Brain microvascular endothelial cell (primary cell): ENCODE measurements at regions not wholly inside any gene's neighbourhood (a gene's known extent, or its start where the extent isn't known, plus 50 kb on each side); places are given as distances from the start of the nearest gene placed in this dataset.

ENCODE experiments used
- DNase-seq: peaks from one replicate; pipeline ENCODE4 v3.0.0-alpha.2; 2020
- H3K27ac ChIP-seq: fragments of 250-450 bp; sonication (Bioruptor Pico); 2 replicates; pipeline ENCODE4 v1.5.1; 2020; ENCODE audit warnings: mild to moderate bottlenecking, moderate library complexity
- H3K27me3 ChIP-seq: fragments of 250-450 bp; sonication (Bioruptor Pico); replicated peaks from 2 replicates; pipeline ENCODE4 v1.5.1; 2020; ENCODE audit warnings: mild to moderate bottlenecking
- H3K36me3 ChIP-seq: fragments of 250-450 bp; sonication (Bioruptor Pico); replicated peaks from 2 replicates; pipeline ENCODE4 v1.5.1; 2020; ENCODE audit warnings: mild to moderate bottlenecking
- H3K4me3 ChIP-seq: 2 replicates; pipeline ENCODE4 v1.5.1; 2011; ENCODE audit warnings: low read depth, mild to moderate bottlenecking, control low read depth, low read length, moderate library complexity
- in situ Hi-C: cut with HindIII; loops from 2 replicates; pipeline ENCODE4 v1.10.0; 2017; ENCODE audit warnings: low sequenced_read_pairs, low pct_ligation_motif_present
- TF ChIP-seq, protein P1 (sequence below): IDR thresholded peaks from 2 replicates; pipeline ENCODE4 v1.5.1; 2011; ENCODE audit warnings: low read depth, mild to moderate bottlenecking, moderate library complexity, low read length, control low read depth, inconsistent platforms; ENCODE audit errors: missing control alignments

DNA sequence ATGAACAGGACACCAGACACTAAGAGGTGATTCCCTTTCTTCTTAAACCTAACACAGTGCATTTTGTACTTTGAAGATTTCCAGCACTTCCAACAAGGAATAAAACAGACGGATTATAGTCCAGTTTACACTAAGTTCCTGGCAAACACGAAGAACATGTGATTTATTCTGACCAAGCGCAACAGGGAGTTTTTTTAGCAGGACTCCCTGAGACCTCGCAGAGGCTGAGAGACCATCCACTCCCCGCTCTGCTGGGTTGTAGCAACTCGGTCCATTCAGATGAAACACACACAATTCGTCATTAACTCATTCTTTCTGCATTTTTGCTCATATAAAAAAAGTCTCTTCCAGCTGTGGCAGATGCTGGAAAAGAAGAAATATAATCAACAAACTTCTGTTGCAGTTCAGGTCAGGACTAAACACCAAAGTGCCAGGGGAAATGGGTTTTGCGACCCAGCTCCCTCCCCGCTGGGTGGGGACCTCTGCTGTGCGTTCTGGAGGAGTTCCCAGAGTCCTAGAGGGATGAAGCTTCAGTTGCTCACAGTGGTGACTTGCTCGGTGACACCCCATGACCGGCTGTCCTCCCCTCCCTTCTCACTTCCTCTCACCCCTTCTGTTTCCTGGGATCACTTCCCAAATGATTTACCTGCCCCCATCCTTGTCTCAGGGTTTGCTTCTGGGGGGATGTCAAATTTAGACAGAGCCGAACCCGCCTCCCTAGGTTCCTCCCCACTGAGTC lies 52.5 kb downstream of the KCNF1 start:
- H3K36me3 ChIP-seq, result no peaks in the 10 kb centered on the region
- in situ Hi-C loops, result no loop called here
- no peaks in the 10 kb centered on the region for H3K27me3 ChIP-seq
- TF ChIP-seq, protein P1, sequence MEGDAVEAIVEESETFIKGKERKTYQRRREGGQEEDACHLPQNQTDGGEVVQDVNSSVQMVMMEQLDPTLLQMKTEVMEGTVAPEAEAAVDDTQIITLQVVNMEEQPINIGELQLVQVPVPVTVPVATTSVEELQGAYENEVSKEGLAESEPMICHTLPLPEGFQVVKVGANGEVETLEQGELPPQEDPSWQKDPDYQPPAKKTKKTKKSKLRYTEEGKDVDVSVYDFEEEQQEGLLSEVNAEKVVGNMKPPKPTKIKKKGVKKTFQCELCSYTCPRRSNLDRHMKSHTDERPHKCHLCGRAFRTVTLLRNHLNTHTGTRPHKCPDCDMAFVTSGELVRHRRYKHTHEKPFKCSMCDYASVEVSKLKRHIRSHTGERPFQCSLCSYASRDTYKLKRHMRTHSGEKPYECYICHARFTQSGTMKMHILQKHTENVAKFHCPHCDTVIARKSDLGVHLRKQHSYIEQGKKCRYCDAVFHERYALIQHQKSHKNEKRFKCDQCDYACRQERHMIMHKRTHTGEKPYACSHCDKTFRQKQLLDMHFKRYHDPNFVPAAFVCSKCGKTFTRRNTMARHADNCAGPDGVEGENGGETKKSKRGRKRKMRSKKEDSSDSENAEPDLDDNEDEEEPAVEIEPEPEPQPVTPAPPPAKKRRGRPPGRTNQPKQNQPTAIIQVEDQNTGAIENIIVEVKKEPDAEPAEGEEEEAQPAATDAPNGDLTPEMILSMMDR, result no peak
- DNase-seq, result no peak
- H3K27ac ChIP-seq, result no peak overlapping the region
- no peak overlapping the region for H3K4me3 ChIP-seq

DNA sequence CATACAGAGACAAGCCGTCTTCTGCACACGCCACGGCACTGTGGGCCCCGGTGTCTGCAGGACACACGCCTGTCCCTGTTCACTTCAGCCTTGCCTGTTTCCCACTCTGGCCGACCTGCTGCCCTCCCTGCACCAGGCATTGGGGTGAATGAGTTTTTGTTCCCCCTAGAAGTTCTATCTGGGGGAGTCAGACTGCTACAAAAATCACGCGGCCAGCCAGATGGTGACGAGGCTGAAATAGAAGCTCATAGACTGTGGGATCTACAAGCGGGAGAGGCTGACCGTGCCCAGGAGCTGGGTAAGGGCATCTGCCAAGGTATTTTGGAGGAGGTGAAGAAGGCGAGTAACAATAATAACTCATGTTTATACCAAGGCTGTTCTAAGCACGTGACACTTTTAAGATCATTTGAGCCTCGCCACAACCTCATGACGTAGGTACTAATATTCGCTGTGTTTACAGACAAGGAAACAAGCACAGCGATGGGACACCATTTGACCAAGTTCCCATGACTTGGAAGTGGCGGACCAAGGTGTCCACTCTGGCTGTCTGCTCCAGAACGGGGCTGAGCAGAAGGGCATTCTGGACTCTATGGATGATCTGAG lies 53.6 kb downstream of the KCNF1 start:
- in situ Hi-C loops, result no loop called here
- Histone ChIP-seq H3K27ac (no peak overlapping the region), H3K4me3 (no peak overlapping the region), H3K27me3 (no peaks in the 10 kb centered on the region), H3K36me3 (no peaks in the 10 kb centered on the region)
- TF ChIP-seq, protein P1, result no peak
- DNase-seq, result no peak

DNA sequence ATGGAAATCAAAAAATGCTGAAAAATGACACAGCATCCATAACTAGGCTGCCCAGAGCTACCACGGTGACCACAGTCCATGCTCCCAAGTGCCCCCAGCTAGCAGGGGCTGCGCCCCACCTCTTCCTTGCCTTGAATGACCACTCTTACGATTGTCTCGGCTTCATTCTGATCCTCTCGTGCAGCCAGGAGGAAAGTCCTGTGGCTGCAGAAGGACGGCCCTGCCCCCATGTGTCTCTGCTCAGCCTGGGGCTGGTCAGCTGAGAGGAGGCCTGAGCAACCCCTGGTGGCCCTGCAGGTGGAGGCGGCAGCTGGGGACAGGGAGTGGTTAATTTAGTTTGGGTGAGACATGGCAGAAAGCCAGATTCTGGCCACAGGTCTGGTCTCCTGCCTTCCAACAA lies 54.3 kb downstream of the KCNF1 start:
- Histone ChIP-seq H3K27me3 (no peaks in the 10 kb centered on the region), H3K4me3 (no peak overlapping the region), H3K36me3 (no peaks in the 10 kb centered on the region), H3K27ac (no peak overlapping the region)
- in situ Hi-C loops, result no loop called here
- TF ChIP-seq, protein P1, result no peak
- no peak for DNase-seq

DNA sequence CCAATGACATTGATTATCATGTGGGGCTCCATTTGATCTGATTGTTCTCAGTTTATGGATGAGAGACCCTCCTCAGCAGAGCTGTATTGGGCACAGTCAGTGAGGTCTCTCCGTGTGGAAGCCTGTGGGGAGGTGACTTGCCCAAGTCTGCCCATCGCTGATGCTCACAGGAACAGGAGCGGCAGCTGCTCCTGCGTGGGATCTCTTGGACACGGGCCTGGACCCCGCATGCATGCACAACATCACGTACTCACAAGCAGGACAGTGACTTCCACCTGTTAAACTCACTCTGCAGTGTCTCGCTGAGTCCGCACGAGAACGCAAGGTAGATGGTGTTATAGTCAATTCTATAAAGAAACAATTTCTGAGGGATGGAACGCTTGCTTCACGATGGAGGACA lies 55.0 kb downstream of the KCNF1 start:
- in situ Hi-C loops, result no loop called here
- no peaks in the 10 kb centered on the region for H3K27me3 ChIP-seq
- H3K36me3 ChIP-seq, result no peaks in the 10 kb centered on the region
- no peak overlapping the region for H3K27ac ChIP-seq
- H3K4me3 ChIP-seq, result no peak overlapping the region
- no peak for DNase-seq
- TF ChIP-seq, protein P1, result no peak

DNA sequence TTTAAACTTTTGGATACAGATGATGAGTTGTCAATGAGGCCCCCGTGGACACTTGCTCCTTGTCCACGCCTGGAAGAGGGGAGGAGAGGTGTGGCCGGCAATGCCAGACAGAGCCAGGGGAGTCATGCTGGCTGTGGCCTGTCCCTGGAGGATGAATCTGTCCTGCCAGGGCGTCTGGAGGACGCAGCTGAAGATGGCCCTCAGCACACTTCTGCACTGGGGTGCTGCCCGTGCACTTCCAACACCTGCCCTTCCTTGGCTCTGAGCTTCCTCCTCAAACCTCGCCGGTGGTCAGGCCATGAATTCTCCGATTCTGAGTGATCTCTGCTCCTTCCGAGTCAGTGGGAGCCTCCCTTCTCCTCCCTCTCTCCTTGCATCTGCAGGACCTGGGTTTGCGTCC lies 56.4 kb downstream of the KCNF1 start:
- Histone ChIP-seq H3K36me3 (no peaks in the 10 kb centered on the region), H3K27me3 (no peaks in the 10 kb centered on the region), H3K4me3 (no peak overlapping the region), H3K27ac (no peak overlapping the region)
- TF ChIP-seq, protein P1, result no peak
- no peak for DNase-seq
- in situ Hi-C loops, result no loop called here
